ENCODE measurements at regions not wholly inside any gene's neighbourhood (a gene's known extent, or its start where the extent isn't known, plus 50 kb on each side); places are given as distances from the start of the nearest gene placed in this dataset.

DNA sequence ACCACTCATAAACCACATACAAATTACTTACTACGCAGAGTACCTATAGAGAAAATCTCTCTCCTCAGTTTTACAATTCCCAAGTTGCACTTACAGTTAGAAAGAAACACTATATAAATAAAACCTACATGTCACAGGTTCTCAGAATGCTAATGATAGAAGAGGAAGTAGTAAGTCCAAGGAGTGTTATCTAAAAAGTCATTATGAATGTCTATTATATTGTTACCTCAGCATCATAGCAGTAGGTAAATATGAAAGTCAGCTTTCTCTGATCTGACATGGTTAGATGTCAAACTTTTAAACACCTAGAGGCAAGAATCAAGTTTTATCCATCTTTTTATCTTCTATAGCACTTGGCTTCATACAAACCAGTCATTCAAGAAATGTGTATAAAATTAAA lies 163.2 kb upstream of the FAM241A start (continued):
- TF ChIP-seq, protein P1, sequence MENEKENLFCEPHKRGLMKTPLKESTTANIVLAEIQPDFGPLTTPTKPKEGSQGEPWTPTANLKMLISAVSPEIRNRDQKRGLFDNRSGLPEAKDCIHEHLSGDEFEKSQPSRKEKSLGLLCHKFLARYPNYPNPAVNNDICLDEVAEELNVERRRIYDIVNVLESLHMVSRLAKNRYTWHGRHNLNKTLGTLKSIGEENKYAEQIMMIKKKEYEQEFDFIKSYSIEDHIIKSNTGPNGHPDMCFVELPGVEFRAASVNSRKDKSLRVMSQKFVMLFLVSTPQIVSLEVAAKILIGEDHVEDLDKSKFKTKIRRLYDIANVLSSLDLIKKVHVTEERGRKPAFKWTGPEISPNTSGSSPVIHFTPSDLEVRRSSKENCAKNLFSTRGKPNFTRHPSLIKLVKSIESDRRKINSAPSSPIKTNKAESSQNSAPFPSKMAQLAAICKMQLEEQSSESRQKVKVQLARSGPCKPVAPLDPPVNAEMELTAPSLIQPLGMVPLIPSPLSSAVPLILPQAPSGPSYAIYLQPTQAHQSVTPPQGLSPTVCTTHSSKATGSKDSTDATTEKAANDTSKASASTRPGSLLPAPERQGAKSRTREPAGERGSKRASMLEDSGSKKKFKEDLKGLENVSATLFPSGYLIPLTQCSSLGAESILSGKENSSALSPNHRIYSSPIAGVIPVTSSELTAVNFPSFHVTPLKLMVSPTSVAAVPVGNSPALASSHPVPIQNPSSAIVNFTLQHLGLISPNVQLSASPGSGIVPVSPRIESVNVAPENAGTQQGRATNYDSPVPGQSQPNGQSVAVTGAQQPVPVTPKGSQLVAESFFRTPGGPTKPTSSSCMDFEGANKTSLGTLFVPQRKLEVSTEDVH (IDR thresholded peaks at IDR 0.05; ENCODE audit: low read depth, partially characterized antibody), result no peak

DNA sequence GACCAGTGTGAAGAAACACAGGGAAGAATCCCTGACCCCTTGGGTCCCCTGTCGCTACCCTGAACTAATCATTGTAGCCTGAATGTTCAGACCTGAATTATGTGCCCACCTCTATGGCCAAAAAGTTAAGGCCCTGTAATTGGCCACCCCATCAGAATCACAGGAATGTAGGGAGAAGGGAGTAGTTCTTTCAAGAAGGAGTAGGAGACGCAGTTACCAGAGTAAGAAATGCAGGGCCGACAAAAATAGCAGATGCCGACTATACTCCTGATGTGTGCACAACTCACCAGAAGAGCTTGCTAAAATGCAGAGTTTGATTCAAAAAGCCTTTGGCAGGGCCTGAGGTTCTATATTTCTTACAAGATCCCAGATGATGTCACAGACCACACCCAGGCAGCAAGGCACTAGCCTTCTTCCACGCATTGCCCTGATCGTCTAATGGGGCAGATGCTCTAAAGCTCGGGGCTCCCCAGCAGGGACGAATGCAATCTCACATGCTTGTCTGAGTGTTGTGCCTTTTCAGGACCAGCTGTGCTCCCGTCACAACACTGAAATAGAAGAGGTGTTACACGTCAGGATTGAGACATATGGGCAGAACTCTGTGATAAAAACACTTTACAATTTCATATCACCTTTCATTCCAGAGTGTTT lies 161.0 kb upstream of the FAM241A start:
- WGBS (ENCODE audit: insufficient coverage, insufficient replicate concordance, low lambda C conversion rate, missing lambda C conversion rate), result 53% methylated on average over 10 of the region's 10 CpGs

More for the DNA sequence above, 161.0 kb upstream of the FAM241A start:
- Histone ChIP-seq H3K36me3 (ENCODE audit: control insufficient read depth in 2 of 2, insufficient read depth in 2 of 2, low read length in 1 of 2) (no peaks in the 10 kb centered on the region), H3K27ac (ENCODE audit: control insufficient read depth, insufficient read depth) (no peak overlapping the region), H3K9ac (ENCODE audit: control insufficient read depth, insufficient read depth, low read length) (no peak overlapping the region), H3K4me2 (ENCODE audit: control insufficient read depth, insufficient read depth) (no peak overlapping the region), H2AFZ (ENCODE audit: control insufficient read depth, low read depth, low read length) (no peak overlapping the region), H3K9me3 (replicated peaks; ENCODE audit: control insufficient read depth, insufficient read depth, low read length) (no peaks in the 10 kb centered on the region), H3K4me3 (no peak overlapping the region), H3K27me3 (replicated peaks in 1 of 2; ENCODE audit: control insufficient read depth in 2 of 2, insufficient read depth in 2 of 2, low read length in 1 of 2) (no peaks in the 10 kb centered on the region), H3K4me1 (ENCODE audit: control insufficient read depth, insufficient read depth, low read length) (no peaks in the 10 kb centered on the region), H3K79me2 (ENCODE audit: control insufficient read depth, insufficient read depth, low read length) (no peaks in the 10 kb centered on the region), H4K20me1 (ENCODE audit: control insufficient read depth, insufficient read depth) (no peaks in the 10 kb centered on the region)
- FAIRE-seq, result no peak
- ChIA-PET POLR2A (interaction anchor here (1.0 to 1.1 kb wide), 2 partner anchors 25 kb away, joined by 3 to 4 read pairs; no protein-coding TSS in a partner anchor), SMC1A (ENCODE audit: uncharacterized antibody, unreplicated experiment) (interaction anchor here (0.9 to 1.8 kb wide), 9 partner anchors 9 to 341 kb away, joined by 3 to 7 read pairs (median 4); no protein-coding TSS in a partner anchor), CTCF (interaction anchor here (1.1 to 2.0 kb wide), 4 partner anchors 16 to 129 kb away, joined by 3 to 5 read pairs (median 4); no protein-coding TSS in a partner anchor), RAD21 (ENCODE audit: unreplicated experiment) (no interaction called here)
- no peak for TF ChIP-seq LARP7 (IDR thresholded peaks at IDR 0.05)
- TF ChIP-seq, protein P2, sequence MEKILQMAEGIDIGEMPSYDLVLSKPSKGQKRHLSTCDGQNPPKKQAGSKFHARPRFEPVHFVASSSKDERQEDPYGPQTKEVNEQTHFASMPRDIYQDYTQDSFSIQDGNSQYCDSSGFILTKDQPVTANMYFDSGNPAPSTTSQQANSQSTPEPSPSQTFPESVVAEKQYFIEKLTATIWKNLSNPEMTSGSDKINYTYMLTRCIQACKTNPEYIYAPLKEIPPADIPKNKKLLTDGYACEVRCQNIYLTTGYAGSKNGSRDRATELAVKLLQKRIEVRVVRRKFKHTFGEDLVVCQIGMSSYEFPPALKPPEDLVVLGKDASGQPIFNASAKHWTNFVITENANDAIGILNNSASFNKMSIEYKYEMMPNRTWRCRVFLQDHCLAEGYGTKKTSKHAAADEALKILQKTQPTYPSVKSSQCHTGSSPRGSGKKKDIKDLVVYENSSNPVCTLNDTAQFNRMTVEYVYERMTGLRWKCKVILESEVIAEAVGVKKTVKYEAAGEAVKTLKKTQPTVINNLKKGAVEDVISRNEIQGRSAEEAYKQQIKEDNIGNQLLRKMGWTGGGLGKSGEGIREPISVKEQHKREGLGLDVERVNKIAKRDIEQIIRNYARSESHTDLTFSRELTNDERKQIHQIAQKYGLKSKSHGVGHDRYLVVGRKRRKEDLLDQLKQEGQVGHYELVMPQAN (conservative IDR thresholded peaks at IDR 0.05), result no peak
- TF ChIP-seq YY1 (IDR thresholded peaks at IDR 0.05; ENCODE audit: low read depth, low read length), result no peak
- no peak for TF ChIP-seq TARDBP (IDR thresholded peaks at IDR 0.05; ENCODE audit: borderline replicate concordance)
- TF ChIP-seq RB1 (IDR thresholded peaks at IDR 0.05; ENCODE audit: borderline replicate concordance), result no peak
- no peak for TF ChIP-seq PAX5 (IDR thresholded peaks at IDR 0.05; ENCODE audit: borderline replicate concordance, low read depth, low read length)
- no peak for TF ChIP-seq CEBPB (IDR thresholded peaks at IDR 0.05; ENCODE audit: borderline replicate concordance in 1 of 2, low read depth in 2 of 2, low read length in 2 of 2)
- no peak for TF ChIP-seq KLF5 (IDR thresholded peaks at IDR 0.05; ENCODE audit: partially characterized antibody)
- intact Hi-C loops (cut with micrococcal nuclease; ENCODE audit: unreplicated experiment) (no loop called here), in situ Hi-C loops (cut with MboI) (no loop called here)
- DNase-seq (ENCODE audit: low read depth, low spot score), result no peak
- BruUV-seq (replicated peaks), result no TSS peak
- ATAC-seq, result no peak
